ENCODE measurements at regions not wholly inside any gene's neighbourhood (a gene's known extent, or its start where the extent isn't known, plus 50 kb on each side); places are given as distances from the start of the nearest gene placed in this dataset.

GRCh38 chr13:81133066-81133465 lies 792.1 kb upstream of the SPRY2 start:
- H3K27ac ChIP-seq (ENCODE audit: low read depth in 1 of 2, low read length in 2 of 2), result no peak overlapping the region
- no peaks in the 10 kb centered on the region for H3K4me1 ChIP-seq (ENCODE audit: control insufficient read depth in 1 of 2, insufficient read depth in 2 of 2, low read length in 2 of 2)
- TF ChIP-seq CTCF (IDR thresholded peaks at IDR 0.05), result no peak
- no peaks in the 10 kb centered on the region for H3K36me3 ChIP-seq (replicated peaks in 1 of 2; ENCODE audit: control insufficient read depth in 1 of 2, insufficient read depth in 2 of 2, low read length in 2 of 2)
- no CpG with 5 or more reads among the region's 1 CpG for WGBS (ENCODE audit: insufficient coverage)
- H3K4me2 ChIP-seq (replicated peaks; ENCODE audit: extremely low read depth, low read length, poor library complexity, severe bottlenecking), result no peak overlapping the region
- Mint-ChIP-seq H3K36me3 (no peaks in the 10 kb centered on the region), H3K4me1 (no peaks in the 10 kb centered on the region), H3K9me3 (peaks cover 3 to 12% (median 6%) of the 10 kb centered on the region in 7 donors), H3K4me3 (no peak overlapping the region), H3K27ac (no peak overlapping the region), H3K27me3 (ENCODE audit: low read depth in 3 of 3) (peaks cover 0 to 2% (median 0%) of the 10 kb centered on the region in 3 donors)
- H4K20me1 ChIP-seq (ENCODE audit: insufficient read depth, low read length), result no peaks in the 10 kb centered on the region
- no peaks in the 10 kb centered on the region for H3K27me3 ChIP-seq (ENCODE audit: control insufficient read depth in 2 of 2, insufficient read depth in 2 of 2, low read length in 2 of 2)
- no peak for DNase-seq
- no peak overlapping the region for H3K9ac ChIP-seq (ENCODE audit: insufficient read depth, low read length, poor library complexity, severe bottlenecking)
- H3K4me3 ChIP-seq (replicated peaks in 1 of 3; ENCODE audit: low read depth in 2 of 3, low read length in 3 of 3), result no peak overlapping the region
- no peaks in the 10 kb centered on the region for H3K79me2 ChIP-seq (ENCODE audit: insufficient read depth, low read length)
- intact Hi-C loops (cut with micrococcal nuclease), result no loop called here
- no peak overlapping the region for H2AFZ ChIP-seq (ENCODE audit: insufficient read depth, low read depth, low read length, poor library complexity, severe bottlenecking)
- H3K9me3 ChIP-seq (replicated peaks in 1 of 2; ENCODE audit: control insufficient read depth in 1 of 2, insufficient read depth in 1 of 2, low read length in 2 of 2), result peaks cover 4 to 10% of the 10 kb centered on the region in 2 donors

GRCh38 chr13:81117416-81117815 lies 776.5 kb upstream of the SPRY2 start:
- Histone ChIP-seq H2AFZ (ENCODE audit: insufficient read depth, low read depth, low read length, poor library complexity, severe bottlenecking) (no peak overlapping the region), H3K27me3 (ENCODE audit: control insufficient read depth in 2 of 2, insufficient read depth in 2 of 2, low read length in 2 of 2) (no peaks in the 10 kb centered on the region), H3K9ac (ENCODE audit: insufficient read depth, low read length, poor library complexity, severe bottlenecking) (no peak overlapping the region), H4K20me1 (ENCODE audit: insufficient read depth, low read length) (no peaks in the 10 kb centered on the region), H3K4me3 (replicated peaks in 1 of 3; ENCODE audit: low read depth in 2 of 3, low read length in 3 of 3) (no peak overlapping the region), H3K79me2 (ENCODE audit: insufficient read depth, low read length) (no peaks in the 10 kb centered on the region), H3K27ac (ENCODE audit: low read depth in 1 of 2, low read length in 2 of 2) (no peak overlapping the region), H3K4me2 (replicated peaks; ENCODE audit: extremely low read depth, low read length, poor library complexity, severe bottlenecking) (no peak overlapping the region), H3K4me1 (ENCODE audit: control insufficient read depth in 1 of 2, insufficient read depth in 2 of 2, low read length in 2 of 2) (no peaks in the 10 kb centered on the region), H3K36me3 (replicated peaks in 1 of 2; ENCODE audit: control insufficient read depth in 1 of 2, insufficient read depth in 2 of 2, low read length in 2 of 2) (no peaks in the 10 kb centered on the region), H3K9me3 (replicated peaks in 1 of 2; ENCODE audit: control insufficient read depth in 1 of 2, insufficient read depth in 1 of 2, low read length in 2 of 2) (peaks cover 8 to 9% of the 10 kb centered on the region in 2 donors)
- Mint-ChIP-seq H3K4me3 (no peak overlapping the region), H3K9me3 (peaks cover 0 to 9% (median 1%) of the 10 kb centered on the region in 7 donors), H3K36me3 (no peaks in the 10 kb centered on the region), H3K4me1 (no peaks in the 10 kb centered on the region), H3K27ac (no peak overlapping the region), H3K27me3 (ENCODE audit: low read depth in 3 of 3) (no peaks in the 10 kb centered on the region)
- no peak for TF ChIP-seq CTCF (IDR thresholded peaks at IDR 0.05)
- no peak for DNase-seq
- intact Hi-C loops (cut with micrococcal nuclease), result no loop called here

Data from CD14-positive monocyte (primary cell).